GM20431 (cell line): ENCODE measurements at regions not wholly inside any gene's neighbourhood (a gene's known extent, or its start where the extent isn't known, plus 50 kb on each side); places are given as distances from the start of the nearest gene placed in this dataset.

Source experiments
- in situ Hi-C: fragments of 300-500 bp; cut with MseI, MboI; formaldehyde crosslinking; loops from one replicate; pipeline ENCODE4 v1.15.0; 2020; ENCODE audit warnings: low sequenced_read_pairs; ENCODE audit not compliant: unreplicated experiment

GRCh38 chr13:47220453-47221140 lies 323.7 kb upstream of the HTR2A start:
- in situ Hi-C loops = no loop called here

- in situ Hi-C loops = no loop called here
These were observed 321.8 kb upstream of the HTR2A start for GRCh38 chr13:47218611-47219010.

GRCh38 chr13:47216176-47216822 lies 319.4 kb upstream of the HTR2A start:
- in situ Hi-C loops = no loop called here

GRCh38 chr13:47215736-47216135 lies 318.9 kb upstream of the HTR2A start:
- in situ Hi-C loops = no loop called here

- in situ Hi-C loops = no loop called here
These were observed 316.2 kb upstream of the HTR2A start for GRCh38 chr13:47213047-47213446.

GRCh38 chr13:47211106-47211505 lies 314.3 kb upstream of the HTR2A start:
- in situ Hi-C loops = no loop called here

GRCh38 chr13:47206111-47206510 lies 309.3 kb upstream of the HTR2A start:
- in situ Hi-C loops = no loop called here

GRCh38 chr13:47190696-47191305 lies 293.9 kb upstream of the HTR2A start:
- in situ Hi-C loops = no loop called here

GRCh38 chr13:47188802-47189201 lies 291.9 kb upstream of the HTR2A start:
- in situ Hi-C loops = no loop called here

- in situ Hi-C loops = no loop called here
These were observed 289.6 kb upstream of the HTR2A start for GRCh38 chr13:47186471-47186870.

- in situ Hi-C loops = no loop called here
These were observed 287.5 kb upstream of the HTR2A start for GRCh38 chr13:47184321-47184720.

GRCh38 chr13:47179321-47179720 lies 282.5 kb upstream of the HTR2A start:
- in situ Hi-C loops = no loop called here

GRCh38 chr13:47178090-47178950 lies 281.5 kb upstream of the HTR2A start:
- in situ Hi-C loops = no loop called here

- in situ Hi-C loops = no loop called here
These were observed 278.5 kb upstream of the HTR2A start for GRCh38 chr13:47175172-47175866.

- in situ Hi-C loops = no loop called here
These were observed 274.1 kb upstream of the HTR2A start for GRCh38 chr13:47170971-47171370.

- in situ Hi-C loops = no loop called here
These were observed 271.8 kb upstream of the HTR2A start for GRCh38 chr13:47168618-47169017.

GRCh38 chr13:47168066-47168465 lies 271.2 kb upstream of the HTR2A start:
- in situ Hi-C loops = no loop called here

GRCh38 chr13:47166336-47166735 lies 269.5 kb upstream of the HTR2A start:
- in situ Hi-C loops = no loop called here

GRCh38 chr13:47159853-47160550 lies 263.1 kb upstream of the HTR2A start:
- in situ Hi-C loops = no loop called here
